Panc1 (cell line): ENCODE measurements at regions not wholly inside any gene's neighbourhood (a gene's known extent, or its start where the extent isn't known, plus 50 kb on each side); places are given as distances from the start of the nearest gene placed in this dataset.

Source experiments
- ATAC-seq: fragments of 200-7000 bp; cut with Tn5 transposase; 2 replicates; pipeline ENCODE4 v1.9.1; 2020; ENCODE audit warnings: mild to moderate bottlenecking, moderate library complexity
- BruUV-seq: library from RNA; stranded (reverse); fragments of 400-500 nt; replicated peaks from 2 replicates; lab custom pipeline; 2021; lab: Mats Ljungman, UMichigan
- CTCF ChIA-PET: fragments of 300-600 bp; sonication (Branson Sonifier 250); formaldehyde crosslinking; loops from one replicate; lab custom pipeline; 2022; ENCODE audit warnings: antibody characterized with exemption; lab: Charles Lee
- POLR2A ChIA-PET: fragments of 300-600 bp; sonication (Branson Sonifier 250); formaldehyde crosslinking; loops from one replicate; lab custom pipeline; 2022; ENCODE audit warnings: antibody characterized with exemption; lab: Charles Lee
- DNase-seq: peaks from one replicate; pipeline ENCODE4 v3.0.0-alpha.2; 2010; ENCODE audit warnings: low read depth, low spot score
- H3K27ac ChIP-seq: 2 replicates; pipeline ENCODE4 v1.5.1; 2011; ENCODE audit warnings: mild to moderate bottlenecking, low read length, inconsistent platforms
- H3K27me3 ChIP-seq: fragments of 200-500 bp; sonication (Bioruptor generic); 2 replicates; pipeline ENCODE4 v1.6.0; 2014; ENCODE audit warnings: low read length, inconsistent platforms; ENCODE audit not compliant: control insufficient read depth, insufficient read depth
- H3K36me3 ChIP-seq: fragments of 200-500 bp; sonication (Bioruptor generic); 2 replicates; pipeline ENCODE4 v1.5.1; 2014; ENCODE audit warnings: inconsistent platforms, mild to moderate bottlenecking, low read length, moderate library complexity; ENCODE audit not compliant: control insufficient read depth, insufficient read depth
- H3K4me1 ChIP-seq: 2 replicates; pipeline ENCODE4 v1.5.1; 2011; ENCODE audit warnings: inconsistent platforms, mild to moderate bottlenecking, low read length, moderate library complexity; ENCODE audit not compliant: control insufficient read depth, insufficient read depth
- H3K4me3 ChIP-seq, 2 experiments: 2 replicates each; pipeline ENCODE4 v1.5.1; 2011 to 2012; ENCODE audit warnings: low read depth in 2 of 2, low read length in 2 of 2, mild to moderate bottlenecking in 2 of 2, inconsistent platforms in 1 of 2, moderate library complexity in 1 of 2
- H3K9me3 ChIP-seq: fragments of 200-500 bp; sonication (Bioruptor generic); 2 replicates; pipeline ENCODE4 v1.5.1; 2014; ENCODE audit warnings: low read depth, mild to moderate bottlenecking, inconsistent platforms, low read length, moderate library complexity; ENCODE audit not compliant: control insufficient read depth, insufficient read depth
- CTCF ChIP-seq: fragments of 450-650 bp; IDR thresholded peaks from 2 replicates; pipeline ENCODE4 v1.5.1; 2017; ENCODE audit warnings: mild to moderate bottlenecking
- POLR2AphosphoS5 ChIP-seq: IDR thresholded peaks from 2 replicates; pipeline ENCODE4 v1.6.1; 2012; ENCODE audit warnings: mild to moderate bottlenecking, low read depth, low read length, moderate library complexity
- REST ChIP-seq, 2 experiments: IDR thresholded peaks; 2 replicates each; pipeline ENCODE4 v1.6.1; 2011 to 2012; ENCODE audit warnings: low read depth in 2 of 2, control low read depth in 1 of 2, low read length in 1 of 2, mild to moderate bottlenecking in 1 of 2, moderate library complexity in 1 of 2; ENCODE audit not compliant: insufficient read depth in 1 of 2
- SIN3A ChIP-seq: IDR thresholded peaks from 2 replicates; pipeline ENCODE4 v1.6.1; 2012; ENCODE audit warnings: low read depth, mild to moderate bottlenecking, low read length, moderate library complexity, borderline replicate concordance; ENCODE audit not compliant: insufficient read depth
- TCF7L2 ChIP-seq: IDR thresholded peaks from 2 replicates; pipeline ENCODE4 v1.6.1; 2011; ENCODE audit warnings: mild to moderate bottlenecking, low read depth, low read length, inconsistent platforms
- in situ Hi-C: cut with HindIII; loops from 2 replicates; pipeline ENCODE4 v1.10.0; 2016; ENCODE audit warnings: low sequenced_read_pairs, low pct_unique_long_range_greater_than_20kb
- intact Hi-C: fragments of 100-400 bp; cut with micrococcal nuclease; formaldehyde crosslinking; loops from one replicate; pipeline ENCODE4 v1.10.0; 2022; ENCODE audit not compliant: unreplicated experiment

- no TSS peak for BruUV-seq
- Histone ChIP-seq H3K27me3 (no peaks in the 10 kb centered on the region), H3K36me3 (no peaks in the 10 kb centered on the region), H3K4me1 (peaks cover 37% of the 10 kb centered on the region), H3K9me3 (no peaks in the 10 kb centered on the region), H3K4me3 (no peak overlapping the region), H3K27ac (peak overlapping the region; percentile 100)
- TF ChIP-seq TCF7L2 = no peak
- peak; percentile 81 for TF ChIP-seq CTCF
- no peak for TF ChIP-seq SIN3A
- no peak for TF ChIP-seq REST (IDR thresholded peaks at IDR 0.05; ENCODE audit: insufficient read depth in 1 of 2, low read depth in 2 of 2, low read length in 1 of 2)
- TF ChIP-seq POLR2AphosphoS5 = 0 out of 2 replicates have a peak, but pooled peaks have one; percentile 15
- DNase-seq (peak; percentile 87), ATAC-seq (peak; percentile 72)
- POLR2A ChIA-PET = interaction anchor here (0.5 kb wide), 1 partner anchor 103 kb away, joined by 8 read pairs; no protein-coding TSS in a partner anchor
- in situ Hi-C loops (no loop called here), intact Hi-C loops (loop anchor here (2.0 to 10.0 kb wide), 2 partner anchors 171 to 309 kb away; no protein-coding TSS in a partner anchor)
- CTCF ChIA-PET = interaction anchor here (0.6 to 3.1 kb wide), 15 partner anchors 9 to 426 kb away, joined by 3 to 19 read pairs (median 4); no protein-coding TSS in a partner anchor
Observed at GRCh38 chr1:94335950-94336349, 82.2 kb upstream of the ABCD3 start.

GRCh38 chr1:94335447-94335846 is 82.7 kb upstream of the ABCD3 start:
- H3K36me3 ChIP-seq = no peaks in the 10 kb centered on the region
- intact Hi-C loops = loop anchor here (10.0 kb wide), 1 partner anchor 171 kb away; no protein-coding TSS in a partner anchor
- in situ Hi-C loops = no loop called here
- peaks cover 41% of the 10 kb centered on the region for H3K4me1 ChIP-seq
- DNase-seq = no peak
- CTCF ChIA-PET = interaction anchor here (1.1 to 3.1 kb wide), 12 partner anchors 9 to 310 kb away, joined by 3 to 19 read pairs (median 6); no protein-coding TSS in a partner anchor
- H3K27me3 ChIP-seq = no peaks in the 10 kb centered on the region
- TF ChIP-seq CTCF (no peak), REST (IDR thresholded peaks at IDR 0.05; ENCODE audit: insufficient read depth in 1 of 2, low read depth in 2 of 2, low read length in 1 of 2) (no peak)
- POLR2A ChIA-PET = interaction anchor here (0.5 to 1.9 kb wide), 4 partner anchors 9 to 103 kb away, joined by 3 to 11 read pairs (median 3); partner anchors contain the start of gene ARHGAP29
- no TSS peak for BruUV-seq
- peak; percentile 21; the same call in 1 of the 2 replicates for ATAC-seq
- peak overlapping the region; percentile 100 for H3K27ac ChIP-seq
- peak overlapping the region in 1 of 2 experiments; percentile 23; a peak in 2 of 4 replicates for H3K4me3 ChIP-seq
- H3K9me3 ChIP-seq = no peaks in the 10 kb centered on the region
